Right ventricle myocardium inferior (tissue), 1 donor: ENCODE measurements at regions not wholly inside any gene's neighbourhood (a gene's known extent, or its start where the extent isn't known, plus 50 kb on each side); places are given as distances from the start of the nearest gene placed in this dataset.

Experiments used
- ATAC-seq: fragments of 200-7000 bp; cut with Tn5 transposase; one replicate; pipeline ENCODE4 v1.9.1; 2020; ENCODE audit warnings: mild to moderate bottlenecking, moderate library complexity
- DNase-seq: peaks from one replicate; pipeline ENCODE4 v3.0.0; 2021; ENCODE audit errors: missing footprints
- intact Hi-C: fragments of 100-400 bp; cut with DNase I; formaldehyde crosslinking; loops from one replicate; pipeline ENCODE4 v1.11.0; 2022
- donor health status: DM: no; HTN: yes; CAD: no; lungs with severe emphysema.

- no peak for ATAC-seq
- intact Hi-C loops: no loop called here
- DNase-seq: no peak
Observed at GRCh38 chr15:100703032-100703578, 100.7 kb downstream of the ASB7 start.

DNA sequence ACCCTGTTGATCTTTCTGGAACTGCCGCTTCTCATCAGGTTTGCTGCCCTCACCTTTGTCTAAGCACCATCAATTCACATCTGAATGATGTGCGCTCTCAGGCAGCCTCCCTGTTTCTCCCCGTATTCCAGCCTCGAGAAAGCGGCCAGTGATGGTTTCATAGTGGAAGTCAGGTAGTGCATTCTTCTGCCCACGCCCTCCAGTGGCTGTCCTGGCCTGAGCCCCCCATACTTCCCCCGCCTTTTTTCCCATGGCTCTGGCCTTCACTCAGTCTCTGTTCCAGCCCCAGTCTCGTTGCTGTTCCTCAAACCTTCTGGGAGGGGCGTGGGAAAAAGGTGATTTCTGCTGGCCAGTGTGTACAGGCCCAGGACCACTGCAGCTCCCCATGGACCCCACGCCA is 101.3 kb downstream of the ASB7 start:
- ATAC-seq: no peak
- intact Hi-C loops: no loop called here
- DNase-seq: no peak

- intact Hi-C loops: no loop called here
- no peak for DNase-seq
- no peak for ATAC-seq
Observed at GRCh38 chr15:100704281-100705055, 102.1 kb downstream of the ASB7 start.

- no peak for DNase-seq
- no peak for ATAC-seq
- intact Hi-C loops: no loop called here
Observed at GRCh38 chr15:100705065-100705464, 102.7 kb downstream of the ASB7 start.

DNA sequence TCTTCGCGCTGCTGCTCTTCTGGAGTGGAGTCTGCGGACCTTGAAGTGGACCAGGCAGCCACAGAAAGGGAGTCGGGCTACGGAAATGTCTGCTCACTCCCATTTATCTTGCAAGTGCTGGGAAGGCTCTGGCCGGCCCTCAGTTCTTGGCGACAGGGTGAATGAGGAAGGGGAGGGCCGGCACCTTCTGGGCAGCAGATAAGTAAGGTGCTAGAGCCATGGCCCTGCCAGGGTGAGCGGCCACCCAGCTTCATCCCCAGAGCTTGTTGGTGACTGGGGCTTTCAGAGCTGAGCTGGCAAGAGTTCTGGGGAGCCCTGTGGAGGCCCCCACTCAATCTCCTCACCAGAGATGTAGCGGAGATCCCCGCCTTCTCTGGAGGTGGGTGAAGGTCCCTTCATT is 103.5 kb downstream of the ASB7 start:
- intact Hi-C loops: no loop called here
- no peak for ATAC-seq
- no peak for DNase-seq

DNA sequence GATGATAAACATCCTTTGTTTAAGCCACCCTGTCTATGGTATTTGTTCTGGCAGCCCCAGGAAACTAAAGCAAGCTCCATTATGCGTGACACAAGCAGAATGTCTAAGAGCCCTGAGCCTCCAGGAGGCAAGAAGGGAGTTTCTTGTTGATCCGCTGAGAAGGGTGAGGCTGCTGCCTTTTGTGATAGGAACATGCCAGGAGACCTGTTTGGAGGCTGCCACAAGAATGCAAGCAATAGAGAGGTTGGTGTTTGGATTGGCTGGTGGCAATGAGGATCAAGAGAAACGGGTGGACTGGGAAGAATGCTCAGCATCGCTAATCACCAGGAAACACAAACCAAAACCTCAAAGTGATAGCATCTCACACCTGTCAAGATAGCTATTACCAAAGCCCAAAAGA is 104.8 kb downstream of the ASB7 start:
- no peak for DNase-seq

DNA sequence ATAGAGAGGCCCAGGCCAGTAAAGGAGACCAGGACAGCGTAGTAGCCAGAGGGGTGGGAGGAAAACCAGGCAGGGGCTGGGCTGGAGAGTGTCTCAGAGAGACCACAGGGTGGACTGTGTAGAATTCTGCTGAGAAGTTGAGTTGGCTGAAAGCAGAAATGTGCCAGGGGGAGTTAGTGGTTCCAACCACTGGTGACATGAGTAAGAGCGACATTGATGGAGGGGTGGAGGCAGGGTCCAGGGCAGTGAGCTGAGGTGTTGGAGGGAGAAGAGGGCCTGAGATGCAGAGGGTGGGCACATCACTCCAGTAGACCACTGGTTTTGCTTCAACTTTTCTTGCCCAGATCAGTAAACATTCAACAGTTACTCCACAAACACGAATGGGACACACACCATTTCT is 106.5 kb downstream of the ASB7 start:
- no peak for DNase-seq
- intact Hi-C loops: no loop called here

More for the DNA sequence above, 104.8 kb downstream of the ASB7 start:
- ATAC-seq: no peak
- intact Hi-C loops: no loop called here

GRCh38 chr15:100710222-100710621 is 107.8 kb downstream of the ASB7 start:
- DNase-seq (no peak), ATAC-seq (no peak)
- intact Hi-C loops: no loop called here

More for the DNA sequence above, 106.5 kb downstream of the ASB7 start:
- no peak for ATAC-seq

DNA sequence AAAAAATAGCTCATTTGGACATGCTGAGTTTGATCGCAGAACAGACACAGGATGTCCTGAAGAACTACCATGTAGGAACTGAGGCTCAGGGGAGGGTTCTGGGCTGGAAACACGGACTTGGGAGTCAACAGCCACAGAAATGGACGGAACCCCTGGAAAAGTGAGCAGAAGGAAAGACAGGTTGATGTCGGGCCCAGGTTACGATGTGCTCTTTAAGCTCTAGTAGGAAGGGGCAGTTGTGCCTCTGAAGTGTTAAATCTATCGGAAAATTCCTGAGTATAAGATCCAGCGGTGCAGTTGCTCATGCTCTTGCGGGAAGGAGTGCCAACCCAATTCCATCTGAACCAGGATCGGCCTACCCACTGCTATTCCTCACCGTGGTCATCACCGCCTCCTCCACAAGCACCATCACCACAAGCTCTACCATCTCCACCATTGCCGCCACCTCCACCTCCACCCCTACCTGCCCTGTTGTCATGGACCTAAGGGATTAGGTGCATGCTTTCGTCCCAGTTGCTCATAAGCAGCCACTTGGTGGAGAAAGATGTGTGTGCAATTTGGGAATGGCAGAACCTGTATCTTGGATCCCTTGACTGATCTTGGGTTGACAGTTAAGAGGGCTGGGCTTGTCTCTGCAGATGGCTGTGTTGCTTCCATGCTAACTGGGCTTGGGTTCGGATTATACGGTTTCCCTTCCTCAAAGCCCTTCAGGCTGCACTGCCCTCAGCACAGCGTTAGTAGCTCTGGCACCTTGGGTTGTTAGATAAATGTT is 108.5 kb downstream of the ASB7 start:
- intact Hi-C loops: no loop called here
- no peak for DNase-seq
- no peak for ATAC-seq

DNA sequence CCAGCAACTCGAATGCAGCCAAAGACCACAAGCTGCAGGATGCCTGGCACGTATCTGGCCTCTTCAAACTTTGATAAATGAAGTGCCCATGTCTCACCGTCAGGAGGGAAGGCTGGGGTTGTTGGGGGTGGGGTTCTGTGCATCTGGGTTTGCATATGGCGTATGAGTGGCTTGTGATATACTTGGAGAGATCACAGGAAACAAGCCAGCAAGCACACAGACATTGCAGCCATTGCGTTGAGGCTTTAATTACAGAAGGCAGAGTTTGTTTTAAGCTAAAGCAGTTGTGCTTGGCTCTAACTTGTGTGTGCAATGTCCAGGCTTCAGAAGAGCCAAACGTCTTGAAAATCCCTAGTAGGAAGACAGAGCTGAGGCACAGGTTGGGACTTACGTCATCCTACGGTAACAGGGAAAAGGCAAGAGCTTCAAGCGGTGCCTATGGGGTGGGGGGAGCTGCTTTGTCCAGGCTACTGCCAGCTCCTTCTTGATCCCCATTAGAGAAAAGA is 109.2 kb downstream of the ASB7 start:
- DNase-seq: no peak
- ATAC-seq: peak; percentile 19
- intact Hi-C loops: no loop called here

DNA sequence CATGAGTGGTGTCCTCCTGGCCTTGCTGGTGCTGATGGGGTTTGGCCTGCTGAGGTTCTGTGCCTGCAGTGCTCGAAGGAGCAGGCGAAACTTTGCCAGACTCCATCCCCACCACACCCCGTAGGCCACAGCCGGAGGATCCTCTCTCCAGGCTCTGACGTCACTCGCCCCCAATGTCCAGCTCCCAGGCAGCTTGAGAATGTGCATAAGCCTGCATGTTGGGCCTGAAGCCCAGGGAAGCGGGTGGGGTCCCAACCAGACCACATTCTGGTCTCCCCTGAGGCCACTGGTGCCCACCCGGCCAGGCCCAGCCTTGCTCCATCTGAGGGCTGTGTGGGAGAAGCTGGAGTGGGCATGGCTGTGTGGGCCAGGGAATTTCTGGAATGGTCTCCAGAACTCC is 109.8 kb downstream of the ASB7 start:
- peak; percentile 73 for DNase-seq
- intact Hi-C loops: no loop called here
- peak; percentile 70 for ATAC-seq

- intact Hi-C loops: no loop called here
- no peak for ATAC-seq
- no peak for DNase-seq
Observed at GRCh38 chr15:100713163-100713867, 110.9 kb downstream of the ASB7 start.

DNA sequence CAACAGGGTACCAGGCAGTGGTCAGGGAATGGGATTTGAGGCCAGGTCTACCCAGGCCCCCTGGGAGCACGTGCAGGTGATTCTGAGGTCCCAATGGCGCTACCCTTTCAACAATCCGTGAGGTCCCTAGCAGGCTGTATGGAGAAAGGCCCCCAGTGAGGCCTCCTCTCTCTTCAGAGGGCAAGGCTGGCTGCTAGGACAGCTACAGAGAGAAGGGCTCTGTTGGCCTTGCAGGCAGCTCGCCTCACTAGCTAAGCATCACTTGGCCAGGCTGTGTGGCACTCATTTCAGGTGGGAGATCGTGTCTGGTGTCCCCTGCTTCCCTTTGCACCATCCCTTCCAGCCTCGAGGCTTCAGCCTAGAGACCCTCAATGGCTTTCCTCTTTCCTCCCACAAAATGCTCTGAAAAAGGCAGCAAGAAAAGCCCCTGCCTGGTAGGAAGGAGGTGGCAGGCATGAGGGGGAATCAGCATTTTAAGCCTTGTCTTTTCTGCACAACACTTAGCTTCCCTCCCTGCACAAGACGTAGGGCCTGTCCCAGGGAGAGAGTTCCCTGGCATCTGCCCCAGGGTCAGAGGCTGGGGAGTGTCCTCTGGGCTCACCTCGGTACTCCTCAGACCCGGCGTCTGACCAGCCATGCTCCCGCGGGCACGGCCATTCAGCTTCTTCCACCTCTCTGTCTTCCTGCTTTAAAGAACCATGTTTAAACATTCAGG is 111.8 kb downstream of the ASB7 start:
- intact Hi-C loops: no loop called here
- ATAC-seq (no peak), DNase-seq (no peak)

GRCh38 chr15:100714749-100715342 is 112.5 kb downstream of the ASB7 start:
- intact Hi-C loops: no loop called here
- DNase-seq (no peak), ATAC-seq (no peak)

DNA sequence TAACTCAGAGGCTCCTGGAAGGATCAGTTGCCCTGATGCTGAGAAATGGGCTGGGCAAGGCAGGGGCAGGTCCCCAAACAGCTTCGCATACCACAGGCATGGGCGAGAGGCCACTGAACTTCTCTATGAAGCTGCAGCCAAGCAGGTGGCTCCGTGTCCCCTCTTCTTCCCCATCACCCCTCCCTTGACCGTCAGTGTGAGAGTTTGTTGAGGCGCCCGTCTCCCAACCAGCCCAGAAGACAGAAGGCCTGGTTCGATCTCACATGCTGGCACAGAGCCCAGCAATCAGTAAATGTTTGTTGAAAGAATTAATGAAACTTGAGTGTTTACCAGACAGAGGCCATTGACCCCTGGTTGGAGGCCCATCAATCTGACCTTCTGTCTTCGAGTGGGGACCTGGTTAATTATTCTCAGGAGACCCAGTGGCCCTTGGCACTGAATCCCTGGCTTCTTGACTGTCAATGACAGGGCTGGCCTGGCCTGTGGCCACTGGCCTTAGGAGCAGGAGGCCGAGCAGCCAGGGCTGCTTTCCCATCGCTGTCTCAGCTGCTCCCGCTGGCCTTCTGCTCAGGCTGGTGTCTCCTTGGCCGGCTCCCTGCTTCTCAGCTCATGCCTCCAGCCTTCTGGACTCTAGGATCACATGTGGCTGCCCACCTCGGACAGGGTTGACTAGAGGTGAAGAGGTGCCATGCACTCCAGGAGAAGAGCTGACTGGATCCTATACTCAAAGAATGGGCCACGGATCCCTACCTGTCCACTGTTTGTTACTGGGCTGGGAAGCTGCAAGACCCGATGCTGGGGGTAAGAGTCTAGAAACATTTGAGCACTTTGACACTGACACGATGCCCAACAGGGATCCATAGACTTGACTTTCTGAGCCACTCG is 113.4 kb downstream of the ASB7 start:
- intact Hi-C loops: no loop called here
- peak; percentile 40 for ATAC-seq
- peak; percentile 78 for DNase-seq

GRCh38 chr15:100716456-100717085 is 114.2 kb downstream of the ASB7 start:
- intact Hi-C loops: no loop called here
- ATAC-seq: no peak
- DNase-seq: no peak

- intact Hi-C loops: no loop called here
- ATAC-seq (no peak), DNase-seq (no peak)
Observed at GRCh38 chr15:100717596-100717995, 115.2 kb downstream of the ASB7 start.
